Ectodermal cell (in vitro differentiated cells): ENCODE measurements at regions not wholly inside any gene's neighbourhood (a gene's known extent, or its start where the extent isn't known, plus 50 kb on each side); places are given as distances from the start of the nearest gene placed in this dataset.

Experiments used
- H3K27ac ChIP-seq: 2 replicates; pipeline ENCODE4 v1.7.0; 2013; ENCODE audit warnings: mild to moderate bottlenecking, low read depth, low read length; ENCODE audit not compliant: insufficient read depth, poor library complexity, severe bottlenecking
- H3K27me3 ChIP-seq: 2 replicates; pipeline ENCODE4 v1.7.0; 2013; ENCODE audit warnings: mild to moderate bottlenecking, low read length; ENCODE audit not compliant: insufficient read depth, control insufficient read depth, poor library complexity, severe bottlenecking
- H3K36me3 ChIP-seq: one replicate; pipeline ENCODE4 v1.7.0; 2013; ENCODE audit warnings: low read length; ENCODE audit not compliant: control insufficient read depth, insufficient read depth
- H3K4me1 ChIP-seq: one replicate; pipeline ENCODE4 v1.7.0; 2013; ENCODE audit warnings: low read length; ENCODE audit not compliant: control insufficient read depth, insufficient read depth
- H3K4me3 ChIP-seq: 2 replicates; pipeline ENCODE4 v1.7.0; 2013; ENCODE audit warnings: low read depth, low read length, control low read depth; ENCODE audit not compliant: insufficient read depth
- H3K9me3 ChIP-seq: 2 replicates; pipeline ENCODE4 v1.7.0; 2013; ENCODE audit warnings: mild to moderate bottlenecking, low read length, moderate library complexity; ENCODE audit not compliant: control insufficient read depth
- WGBS, 2 experiments: methylation state at CpG; one replicate each; pipeline ENCODE4 v1.1.7; 2013; ENCODE audit warnings: missing lambda C conversion rate in 2 of 2; 5-methylcytosine and 5-hydroxymethylcytosine counted together

- Histone ChIP-seq H3K27ac (no peak overlapping the region), H3K36me3 (no peaks in the 10 kb centered on the region), H3K4me1 (no peaks in the 10 kb centered on the region), H3K9me3 (no peaks in the 10 kb centered on the region), H3K27me3 (no peaks in the 10 kb centered on the region), H3K4me3 (no peak overlapping the region)
- 88 to 93% methylated on average over 3 of the region's 3 CpGs for WGBS, 2 experiments
Measured at GRCh38 chr2:158049129-158049855, 52.4 kb upstream of the UPP2 start.

- 92 to 93% methylated on average over 3 of the region's 3 CpGs for WGBS, 2 experiments
- H3K9me3 ChIP-seq = no peaks in the 10 kb centered on the region
- peaks cover 4% of the 10 kb centered on the region for H3K27me3 ChIP-seq
- H3K4me3 ChIP-seq = no peak overlapping the region
- H3K36me3 ChIP-seq = no peaks in the 10 kb centered on the region
- H3K4me1 ChIP-seq = no peaks in the 10 kb centered on the region
- H3K27ac ChIP-seq = no peak overlapping the region
Measured at GRCh38 chr2:158048327-158048726, 53.3 kb upstream of the UPP2 start.

GRCh38 chr2:158047156-158047611 lies 54.5 kb upstream of the UPP2 start:
- H3K27ac ChIP-seq = no peak overlapping the region
- no peaks in the 10 kb centered on the region for H3K4me1 ChIP-seq
- peaks cover 5% of the 10 kb centered on the region for H3K27me3 ChIP-seq
- no peaks in the 10 kb centered on the region for H3K9me3 ChIP-seq
- WGBS, 2 experiments = 83 to 85% methylated on average over 5 of the region's 5 CpGs
- H3K4me3 ChIP-seq = no peak overlapping the region
- H3K36me3 ChIP-seq = no peaks in the 10 kb centered on the region

GRCh38 chr2:158046121-158046880 lies 55.4 kb upstream of the UPP2 start:
- Histone ChIP-seq H3K36me3 (no peaks in the 10 kb centered on the region), H3K27ac (no peak overlapping the region), H3K9me3 (no peaks in the 10 kb centered on the region), H3K4me1 (no peaks in the 10 kb centered on the region), H3K4me3 (no peak overlapping the region), H3K27me3 (peaks cover 5% of the 10 kb centered on the region)
- WGBS, 2 experiments = 87 to 91% methylated on average over 3 to 4 of the region's 4 CpGs

- Histone ChIP-seq H3K4me3 (no peak overlapping the region), H3K27ac (no peak overlapping the region), H3K9me3 (no peaks in the 10 kb centered on the region), H3K4me1 (no peaks in the 10 kb centered on the region), H3K27me3 (peaks cover 5% of the 10 kb centered on the region), H3K36me3 (no peaks in the 10 kb centered on the region)
- WGBS, 2 experiments = 74 to 76% methylated on average over 3 of the region's 3 CpGs
Measured at GRCh38 chr2:158045362-158045761, 56.3 kb upstream of the UPP2 start.

GRCh38 chr2:158043181-158043948 lies 58.3 kb upstream of the UPP2 start:
- H3K36me3 ChIP-seq = no peaks in the 10 kb centered on the region
- no peak overlapping the region for H3K27ac ChIP-seq
- no peaks in the 10 kb centered on the region for H3K4me1 ChIP-seq
- H3K27me3 ChIP-seq = peaks cover 5% of the 10 kb centered on the region
- WGBS, 2 experiments = 94 to 96% methylated on average over 5 of the region's 5 CpGs
- no peak overlapping the region for H3K4me3 ChIP-seq
- H3K9me3 ChIP-seq = no peaks in the 10 kb centered on the region

GRCh38 chr2:158042666-158043065 lies 59.0 kb upstream of the UPP2 start:
- H3K9me3 ChIP-seq = no peaks in the 10 kb centered on the region
- no peak overlapping the region for H3K4me3 ChIP-seq
- H3K36me3 ChIP-seq = no peaks in the 10 kb centered on the region
- 68 to 73% methylated on average over 3 to 4 of the region's 6 CpGs for WGBS, 2 experiments
- H3K4me1 ChIP-seq = no peaks in the 10 kb centered on the region
- no peak overlapping the region for H3K27ac ChIP-seq
- peaks cover 5% of the 10 kb centered on the region for H3K27me3 ChIP-seq

GRCh38 chr2:158042245-158042644 lies 59.4 kb upstream of the UPP2 start:
- Histone ChIP-seq H3K36me3 (no peaks in the 10 kb centered on the region), H3K27me3 (peaks cover 5% of the 10 kb centered on the region), H3K4me3 (no peak overlapping the region), H3K9me3 (no peaks in the 10 kb centered on the region), H3K27ac (no peak overlapping the region), H3K4me1 (no peaks in the 10 kb centered on the region)
- WGBS, 2 experiments = 94% methylated on average over 2 of the region's 2 CpGs; no CpG with 5 or more reads in 1 of the 2 experiments

- H3K9me3 ChIP-seq = no peaks in the 10 kb centered on the region
- H3K4me1 ChIP-seq = no peaks in the 10 kb centered on the region
- 100% methylated on average over 1 of the region's 2 CpGs for WGBS, 2 experiments
- H3K36me3 ChIP-seq = no peaks in the 10 kb centered on the region
- peaks cover 5% of the 10 kb centered on the region for H3K27me3 ChIP-seq
- H3K27ac ChIP-seq = no peak overlapping the region
- no peak overlapping the region for H3K4me3 ChIP-seq
Measured at GRCh38 chr2:158041400-158041799, 60.3 kb upstream of the UPP2 start.

- Histone ChIP-seq H3K27me3 (peaks cover 6% of the 10 kb centered on the region), H3K4me3 (no peak overlapping the region), H3K9me3 (no peaks in the 10 kb centered on the region), H3K4me1 (no peaks in the 10 kb centered on the region), H3K36me3 (no peaks in the 10 kb centered on the region), H3K27ac (no peak overlapping the region)
- 96% methylated on average over 5 of the region's 5 CpGs for WGBS, 2 experiments
Measured at GRCh38 chr2:158038901-158039300, 62.8 kb upstream of the UPP2 start.
